ENCODE measurements at regions not wholly inside any gene's neighbourhood (a gene's known extent, or its start where the extent isn't known, plus 50 kb on each side); places are given as distances from the start of the nearest gene placed in this dataset.

- no peak overlapping the region for H3K27ac ChIP-seq
- 93% methylated on average over 2 of the region's 2 CpGs for WGBS
- no peaks in the 10 kb centered on the region for H3K27me3 ChIP-seq (replicated peaks; ENCODE audit: insufficient read depth)
- H3K36me3 ChIP-seq, result no peaks in the 10 kb centered on the region
- H3K4me1 ChIP-seq (replicated peaks), result no peaks in the 10 kb centered on the region
- no peaks in the 10 kb centered on the region for H3K9me3 ChIP-seq
- no peak overlapping the region for H3K4me3 ChIP-seq
- TF ChIP-seq POLR2AphosphoS5 (IDR thresholded peaks at IDR 0.05) (no peak), POLR2A (IDR thresholded peaks at IDR 0.05) (no peak), CTCF (IDR thresholded peaks at IDR 0.05) (no peak)
- DNase-seq (ENCODE audit: low spot score), result no peak
- intact Hi-C loops (cut with DNase I), result no loop called here
Measured at GRCh38 chr1:229152311-229152710, 118.6 kb upstream of the RAB4A start.

- WGBS, result 85% methylated on average over 2 of the region's 2 CpGs
- DNase-seq (ENCODE audit: low spot score), result no peak
- no peaks in the 10 kb centered on the region for H3K9me3 ChIP-seq
- no peaks in the 10 kb centered on the region for H3K27me3 ChIP-seq (replicated peaks; ENCODE audit: insufficient read depth)
- H3K27ac ChIP-seq, result no peak overlapping the region
- intact Hi-C loops (cut with DNase I), result no loop called here
- no peaks in the 10 kb centered on the region for H3K36me3 ChIP-seq
- H3K4me3 ChIP-seq, result no peak overlapping the region
- H3K4me1 ChIP-seq (replicated peaks), result no peaks in the 10 kb centered on the region
- no peak for TF ChIP-seq POLR2A (IDR thresholded peaks at IDR 0.05)
- TF ChIP-seq CTCF (IDR thresholded peaks at IDR 0.05), result no peak
- TF ChIP-seq POLR2AphosphoS5 (IDR thresholded peaks at IDR 0.05), result no peak
Measured at GRCh38 chr1:229153955-229154548, 116.9 kb upstream of the RAB4A start.

- no peak overlapping the region for H3K4me3 ChIP-seq
- DNase-seq (ENCODE audit: low spot score), result no peak
- no peak overlapping the region for H3K27ac ChIP-seq
- no peaks in the 10 kb centered on the region for H3K27me3 ChIP-seq (replicated peaks; ENCODE audit: insufficient read depth)
- H3K9me3 ChIP-seq, result no peaks in the 10 kb centered on the region
- 84% methylated on average over 3 of the region's 3 CpGs for WGBS
- intact Hi-C loops (cut with DNase I), result no loop called here
- TF ChIP-seq POLR2AphosphoS5 (IDR thresholded peaks at IDR 0.05) (no peak), POLR2A (IDR thresholded peaks at IDR 0.05) (no peak), CTCF (IDR thresholded peaks at IDR 0.05) (no peak)
- H3K4me1 ChIP-seq (replicated peaks), result no peaks in the 10 kb centered on the region
- no peaks in the 10 kb centered on the region for H3K36me3 ChIP-seq
Measured at GRCh38 chr1:229154811-229155210, 116.1 kb upstream of the RAB4A start.

GRCh38 chr1:229155472-229155871, 115.4 kb upstream of the RAB4A start:
- Histone ChIP-seq H3K27ac (no peak overlapping the region), H3K4me3 (no peak overlapping the region), H3K4me1 (replicated peaks) (no peaks in the 10 kb centered on the region), H3K36me3 (no peaks in the 10 kb centered on the region), H3K9me3 (no peaks in the 10 kb centered on the region), H3K27me3 (replicated peaks; ENCODE audit: insufficient read depth) (no peaks in the 10 kb centered on the region)
- no peak for DNase-seq (ENCODE audit: low spot score)
- intact Hi-C loops (cut with DNase I), result no loop called here
- 79% methylated on average over 9 of the region's 9 CpGs for WGBS
- TF ChIP-seq POLR2A (IDR thresholded peaks at IDR 0.05), result no peak
- no peak for TF ChIP-seq POLR2AphosphoS5 (IDR thresholded peaks at IDR 0.05)
- TF ChIP-seq CTCF (IDR thresholded peaks at IDR 0.05), result no peak

GRCh38 chr1:229156872-229157271, 114.0 kb upstream of the RAB4A start:
- no peak overlapping the region for H3K4me3 ChIP-seq
- no peaks in the 10 kb centered on the region for H3K36me3 ChIP-seq
- H3K4me1 ChIP-seq (replicated peaks), result no peaks in the 10 kb centered on the region
- no peak overlapping the region for H3K27ac ChIP-seq
- DNase-seq (ENCODE audit: low spot score), result peak; percentile 16
- H3K9me3 ChIP-seq, result no peaks in the 10 kb centered on the region
- H3K27me3 ChIP-seq (replicated peaks; ENCODE audit: insufficient read depth), result no peaks in the 10 kb centered on the region
- intact Hi-C loops (cut with DNase I), result loop anchor here (2.0 kb wide), 1 partner anchor 422 kb away; the partner anchor contains the start of gene RHOU
- peak; percentile 27 for TF ChIP-seq POLR2AphosphoS5 (IDR thresholded peaks at IDR 0.05)
- peak; percentile 13 to 66 (median 51) for TF ChIP-seq CTCF (IDR thresholded peaks at IDR 0.05)
- no peak for TF ChIP-seq POLR2A (IDR thresholded peaks at IDR 0.05)
- 69% methylated on average over 3 of the region's 3 CpGs for WGBS

Measured in prostate gland (tissue), 2 donors.